Psoas muscle (tissue), 7 donors: ENCODE measurements at regions not wholly inside any gene's neighbourhood (a gene's known extent, or its start where the extent isn't known, plus 50 kb on each side); places are given as distances from the start of the nearest gene placed in this dataset.

Source experiments
- ATAC-seq, 4 donors: fragments of 200-7000 bp; cut with Tn5 transposase; one replicate each; pipeline ENCODE4 v1.9.1; 2020; ENCODE audit warnings: moderate library complexity in 3 of 4, mild to moderate bottlenecking in 2 of 4
- DNase-seq, 2 donors: peaks; one replicate each; pipeline ENCODE4 v3.0.0-alpha.2; 2020
- H3K27ac ChIP-seq: fragments of 200-600 bp; one replicate; pipeline ENCODE4 v1.8.0; 2022
- H3K27me3 ChIP-seq, 3 donors: fragments of 200-600 bp in 1 of 3; one replicate each; pipeline versions ENCODE4 v1.6.1 to v1.8.0; 2013 to 2022; ENCODE audit warnings: low read length in 2 of 3, mild to moderate bottlenecking in 2 of 3, moderate library complexity in 1 of 3; ENCODE audit not compliant: insufficient read depth in 3 of 3
- H3K36me3 ChIP-seq, 2 donors: fragments of 200-600 bp in 1 of 2; one replicate each; pipeline versions ENCODE4 v1.6.1 to v1.8.0; 2013 to 2022; ENCODE audit warnings: low read depth in 1 of 2, mild to moderate bottlenecking in 1 of 2, moderate library complexity in 1 of 2; ENCODE audit not compliant: insufficient read depth in 1 of 2
- H3K4me1 ChIP-seq: fragments of 200-600 bp; one replicate; pipeline ENCODE4 v1.8.0; 2022
- H3K4me3 ChIP-seq: fragments of 200-600 bp; one replicate; pipeline ENCODE4 v1.8.0; 2022; ENCODE audit warnings: mild to moderate bottlenecking
- H3K9me3 ChIP-seq: fragments of 200-600 bp; one replicate; pipeline ENCODE4 v1.8.0; 2022
- CTCF ChIP-seq: fragments of 200-600 bp; IDR thresholded peaks from one replicate; pipeline ENCODE4 v1.8.0; 2022; ENCODE audit warnings: antibody characterized with exemption
- WGBS, 3 donors: extraction: QIAGEN DNeasy Blood & Tissue Kit; methylation state at CpG; one replicate each; pipeline versions ENCODE4 v1.1.6 to v1.1.7; 2013; 5-methylcytosine and 5-hydroxymethylcytosine counted together
- intact Hi-C, 2 donors: fragments of 100-400 bp; cut with DNase I; formaldehyde crosslinking; loops; one replicate each; pipeline versions ENCODE4 v1.11.0 to v1.14.2; 2022
- donor health status: healthy with polysubstance abuse.
- donor health status: DM: no; HTN: no; CAD: no; lungs with moderate emphysema.
- donor health status: Bipolar disorder and iron deficiency.
- donor health status: healthy.
- donor health status: DM: yes; HTN: yes; CAD: no.
- donor health status: DM: no; HTN: no; CAD: no.
- donor health status: DM: yes; HTN: yes; CAD: no.

DNA sequence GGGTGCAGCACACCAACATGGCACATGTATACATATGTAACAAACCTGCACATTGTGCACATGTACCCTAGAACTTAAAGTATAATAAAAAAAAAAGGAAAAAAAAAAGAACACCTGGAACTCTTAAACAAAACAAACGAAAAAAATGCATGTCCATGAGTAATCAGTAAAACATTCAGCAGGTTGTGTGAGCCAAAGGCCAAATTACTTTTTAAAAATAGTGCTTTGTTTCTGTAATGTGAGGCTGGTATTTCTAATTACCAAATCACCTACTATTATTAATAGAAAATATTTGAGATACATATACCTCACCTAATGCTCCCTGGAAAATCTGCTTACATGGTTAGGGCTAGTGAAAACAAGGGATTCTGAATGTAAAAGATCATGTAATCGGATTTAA lies 294.4 kb upstream of the NR5A2 start:
- 51 to 60% (median 57%) methylated on average over 2 of the region's 2 CpGs for WGBS, 3 donors
- H3K9me3 ChIP-seq, result no peaks in the 10 kb centered on the region
- H3K36me3 ChIP-seq, result no peaks in the 10 kb centered on the region
- no peak for ATAC-seq
- TF ChIP-seq CTCF, result no peak
- H3K4me1 ChIP-seq, result no peaks in the 10 kb centered on the region
- H3K27ac ChIP-seq, result no peak overlapping the region
- no peak overlapping the region for H3K4me3 ChIP-seq
- no peak for DNase-seq
- intact Hi-C loops, result no loop called here
- H3K27me3 ChIP-seq, result no peaks in the 10 kb centered on the region

DNA sequence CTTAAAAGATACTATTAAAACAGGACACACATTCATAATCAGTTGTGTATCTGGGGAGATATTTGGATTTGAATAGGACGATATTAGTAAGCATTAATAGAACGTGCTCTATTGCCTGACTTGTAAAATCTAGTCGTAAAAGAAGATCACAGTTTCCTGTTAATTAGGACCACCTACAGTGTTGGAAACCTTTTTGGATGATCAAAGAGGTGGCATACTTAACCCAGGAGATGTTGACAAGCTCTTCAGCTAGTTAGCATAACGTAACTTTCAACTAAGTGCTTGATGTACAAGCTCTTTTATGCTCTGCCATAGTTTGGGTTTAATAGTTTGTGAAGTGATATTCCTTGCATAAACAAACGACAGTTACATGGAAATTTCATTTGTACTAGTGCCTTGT lies 293.3 kb upstream of the NR5A2 start:
- H3K4me1 ChIP-seq, result no peaks in the 10 kb centered on the region
- no peak overlapping the region for H3K4me3 ChIP-seq
- DNase-seq (no peak), ATAC-seq (no peak)
- TF ChIP-seq CTCF, result no peak
- H3K27me3 ChIP-seq, result no peaks in the 10 kb centered on the region
- no peaks in the 10 kb centered on the region for H3K36me3 ChIP-seq
- WGBS, 3 donors, result 20% methylated on average over 5 of the region's 5 CpGs
- intact Hi-C loops, result no loop called here
- no peak overlapping the region for H3K27ac ChIP-seq
- no peaks in the 10 kb centered on the region for H3K9me3 ChIP-seq

GRCh38 chr1:199735660-199736059 lies 291.9 kb upstream of the NR5A2 start:
- Histone ChIP-seq H3K4me3 (no peak overlapping the region), H3K4me1 (no peaks in the 10 kb centered on the region), H3K27ac (no peak overlapping the region), H3K9me3 (no peaks in the 10 kb centered on the region), H3K36me3 (no peaks in the 10 kb centered on the region), H3K27me3 (no peaks in the 10 kb centered on the region)
- no peak for ATAC-seq
- no peak for TF ChIP-seq CTCF
- no peak for DNase-seq
- intact Hi-C loops, result no loop called here
- WGBS, 3 donors, result 36 to 52% (median 48%) methylated on average over 6 of the region's 6 CpGs

- no peak for DNase-seq
- TF ChIP-seq CTCF, result no peak
Measured at GRCh38 chr1:199736646-199737045, 290.9 kb upstream of the NR5A2 start.

DNA sequence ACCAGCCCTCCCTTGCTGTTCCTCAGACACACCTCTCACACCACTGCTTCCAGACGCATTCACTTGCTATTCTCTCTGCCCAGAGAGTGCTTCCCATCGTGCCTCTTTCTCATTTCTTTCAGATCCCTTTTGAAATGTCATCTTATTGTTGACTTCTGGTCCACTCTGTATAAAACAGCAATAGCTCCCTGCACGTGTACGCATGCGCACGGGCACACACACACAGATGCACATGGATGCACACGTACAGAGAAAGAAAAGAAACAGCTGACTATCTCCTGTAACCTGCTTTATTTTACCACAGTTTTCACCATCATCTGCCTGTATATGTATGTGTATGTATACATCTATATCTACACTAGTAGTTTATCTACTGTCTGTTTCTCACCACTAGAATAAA lies 285.9 kb upstream of the NR5A2 start:
- intact Hi-C loops, result no loop called here
- ATAC-seq, result no peak
- no peak for TF ChIP-seq CTCF
- DNase-seq, result no peak
- Histone ChIP-seq H3K9me3 (no peaks in the 10 kb centered on the region), H3K27me3 (no peaks in the 10 kb centered on the region), H3K4me3 (no peak overlapping the region), H3K27ac (no peak overlapping the region), H3K36me3 (no peaks in the 10 kb centered on the region), H3K4me1 (no peaks in the 10 kb centered on the region)
- WGBS, 3 donors, result 79 to 84% (median 81%) methylated on average over 7 of the region's 7 CpGs

More at GRCh38 chr1:199736646-199737045, 290.9 kb upstream of the NR5A2 start:
- H3K4me3 ChIP-seq, result no peak overlapping the region
- no peaks in the 10 kb centered on the region for H3K4me1 ChIP-seq
- no peaks in the 10 kb centered on the region for H3K9me3 ChIP-seq
- intact Hi-C loops, result no loop called here
- H3K27me3 ChIP-seq, result no peaks in the 10 kb centered on the region
- H3K36me3 ChIP-seq, result no peaks in the 10 kb centered on the region
- no peak for ATAC-seq
- no peak overlapping the region for H3K27ac ChIP-seq
- WGBS, 3 donors, result 64 to 77% (median 64%) methylated on average over 3 of the region's 3 CpGs
